Ovary (tissue), 3 donors: ENCODE measurements at regions not wholly inside any gene's neighbourhood (a gene's known extent, or its start where the extent isn't known, plus 50 kb on each side); places are given as distances from the start of the nearest gene placed in this dataset.

Experiments used
- POLR2A ChIP-seq: fragments of 450-650 bp; IDR thresholded peaks from one replicate; pipeline ENCODE4 v1.6.1; 2017; ENCODE audit warnings: antibody characterized with exemption, mild to moderate bottlenecking, moderate library complexity
- TF ChIP-seq, protein P1 (sequence below), 3 donors: fragments of 450-650 bp in 2 of 3; fragments of 200-600 bp in 1 of 3; IDR thresholded peaks; one replicate each; pipeline versions ENCODE4 v1.5.1 to v1.8.0; 2016 to 2022; ENCODE audit warnings: antibody characterized with exemption in 3 of 3, mild to moderate bottlenecking in 1 of 3
- donor health status: DM: no; HTN: no; CAD: no.

DNA sequence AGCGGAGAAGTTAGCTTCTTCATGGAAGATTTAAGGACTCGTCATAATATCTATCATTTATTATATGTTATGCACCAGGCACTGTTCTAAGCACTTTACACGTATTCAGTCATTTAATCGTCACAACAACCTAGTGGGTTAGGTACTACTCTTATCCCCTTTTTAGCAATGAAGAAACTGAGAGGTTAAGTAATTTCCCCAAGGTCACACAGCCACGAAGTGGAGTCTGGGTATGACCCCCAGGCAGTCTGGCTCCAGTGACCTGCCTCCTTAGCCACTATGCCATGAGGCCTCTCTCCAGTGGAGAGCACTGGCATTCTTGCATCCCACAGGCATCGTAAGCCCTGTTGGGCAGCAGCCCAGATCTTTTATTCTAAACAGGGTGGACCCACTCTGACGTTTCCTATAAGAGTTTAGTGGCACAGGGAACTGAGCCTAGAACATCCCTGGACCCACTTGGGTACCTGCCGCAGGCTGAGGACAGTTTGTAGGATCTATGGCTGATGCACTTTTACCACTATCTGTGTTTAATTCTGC, 123.0 kb downstream of the NAV1 start:
- no peak for TF ChIP-seq POLR2A
- TF ChIP-seq, protein P1, sequence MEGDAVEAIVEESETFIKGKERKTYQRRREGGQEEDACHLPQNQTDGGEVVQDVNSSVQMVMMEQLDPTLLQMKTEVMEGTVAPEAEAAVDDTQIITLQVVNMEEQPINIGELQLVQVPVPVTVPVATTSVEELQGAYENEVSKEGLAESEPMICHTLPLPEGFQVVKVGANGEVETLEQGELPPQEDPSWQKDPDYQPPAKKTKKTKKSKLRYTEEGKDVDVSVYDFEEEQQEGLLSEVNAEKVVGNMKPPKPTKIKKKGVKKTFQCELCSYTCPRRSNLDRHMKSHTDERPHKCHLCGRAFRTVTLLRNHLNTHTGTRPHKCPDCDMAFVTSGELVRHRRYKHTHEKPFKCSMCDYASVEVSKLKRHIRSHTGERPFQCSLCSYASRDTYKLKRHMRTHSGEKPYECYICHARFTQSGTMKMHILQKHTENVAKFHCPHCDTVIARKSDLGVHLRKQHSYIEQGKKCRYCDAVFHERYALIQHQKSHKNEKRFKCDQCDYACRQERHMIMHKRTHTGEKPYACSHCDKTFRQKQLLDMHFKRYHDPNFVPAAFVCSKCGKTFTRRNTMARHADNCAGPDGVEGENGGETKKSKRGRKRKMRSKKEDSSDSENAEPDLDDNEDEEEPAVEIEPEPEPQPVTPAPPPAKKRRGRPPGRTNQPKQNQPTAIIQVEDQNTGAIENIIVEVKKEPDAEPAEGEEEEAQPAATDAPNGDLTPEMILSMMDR (IDR thresholded peaks at IDR 0.05), result no peak
